GM23338 (cell line): ENCODE measurements at regions not wholly inside any gene's neighbourhood (a gene's known extent, or its start where the extent isn't known, plus 50 kb on each side); places are given as distances from the start of the nearest gene placed in this dataset.
A peak's percentile ranks its signal among the peaks of the same experiment; 100 is the strongest.

ENCODE experiments used
- ATAC-seq: fragments of 200-7000 bp; cut with Tn5 transposase; 3 replicates; pipeline ENCODE4 v1.9.1; 2020
- DNase-seq: peaks from one replicate; pipeline ENCODE4 v3.0.0-alpha.2; 2015; ENCODE audit warnings: low spot score
- H2AFZ ChIP-seq: fragments of 200-600 bp; sonication (generic); 2 replicates; pipeline ENCODE4 v1.8.0; 2016; ENCODE audit warnings: antibody characterized with exemption, mild to moderate bottlenecking, moderate library complexity
- H3F3A ChIP-seq: fragments of 200-600 bp; sonication (generic); replicated peaks from 2 replicates; pipeline ENCODE4 v1.8.0; 2017; ENCODE audit warnings: antibody characterized with exemption, mixed run types, low read depth
- H3K27ac ChIP-seq: fragments of 200-600 bp; sonication (generic); 2 replicates; pipeline ENCODE4 v1.6.1; 2016; ENCODE audit warnings: low read depth
- H3K27me3 ChIP-seq: fragments of 200-600 bp; sonication (generic); 2 replicates; pipeline ENCODE4 v1.8.0; 2016; ENCODE audit warnings: mild to moderate bottlenecking, mixed run types, moderate library complexity; ENCODE audit not compliant: insufficient read depth
- H3K36me3 ChIP-seq: fragments of 200-600 bp; sonication (generic); 2 replicates; pipeline ENCODE4 v1.8.0; 2016; ENCODE audit warnings: mild to moderate bottlenecking; ENCODE audit not compliant: insufficient read depth
- H3K4me1 ChIP-seq: fragments of 200-600 bp; sonication (generic); 2 replicates; pipeline ENCODE4 v1.8.0; 2016; ENCODE audit warnings: mild to moderate bottlenecking, moderate library complexity; ENCODE audit not compliant: insufficient read depth
- H3K4me2 ChIP-seq: fragments of 200-600 bp; sonication (generic); 2 replicates; pipeline ENCODE4 v1.7.1; 2017; ENCODE audit warnings: mixed run types
- H3K4me3 ChIP-seq: fragments of 200-600 bp; sonication (generic); 2 replicates; pipeline ENCODE4 v1.6.1; 2016; ENCODE audit warnings: mixed run types
- H3K79me2 ChIP-seq: fragments of 200-600 bp; sonication (generic); replicated peaks from 2 replicates; pipeline ENCODE4 v1.8.0; 2017; ENCODE audit warnings: mild to moderate bottlenecking; ENCODE audit not compliant: insufficient read depth
- H3K9me2 ChIP-seq: fragments of 200-600 bp; sonication (generic); 2 replicates; pipeline ENCODE4 v1.8.0; 2017; ENCODE audit not compliant: insufficient read depth
- H4K20me1 ChIP-seq: fragments of 200-600 bp; sonication (generic); replicated peaks from 2 replicates; pipeline ENCODE4 v1.8.0; 2017; ENCODE audit warnings: mild to moderate bottlenecking; ENCODE audit not compliant: insufficient read depth
- H3K27ac Mint-ChIP-seq: 2 replicates; pipeline ENCODE4 v1.8.0; 2020; ENCODE audit warnings: inconsistent platforms, mild to moderate bottlenecking, moderate library complexity, mixed read lengths
- H3K27me3 Mint-ChIP-seq: 3 replicates; pipeline ENCODE4 v1.8.0; 2022; ENCODE audit warnings: low read depth, mild to moderate bottlenecking, moderate library complexity, mixed read lengths, inconsistent platforms; ENCODE audit not compliant: insufficient read depth, poor library complexity
- H3K36me3 Mint-ChIP-seq: 3 replicates; pipeline ENCODE4 v1.8.0; 2021; ENCODE audit warnings: low read depth, mild to moderate bottlenecking, inconsistent platforms, moderate library complexity, mixed read lengths
- H3K4me1 Mint-ChIP-seq: 3 replicates; pipeline ENCODE4 v1.8.0; 2020; ENCODE audit warnings: mild to moderate bottlenecking, inconsistent platforms, mixed read lengths
- H3K4me3 Mint-ChIP-seq: 3 replicates; pipeline ENCODE4 v1.8.0; 2021; ENCODE audit warnings: moderate library complexity, mild to moderate bottlenecking, inconsistent platforms, mixed read lengths
- H3K9me3 Mint-ChIP-seq: 3 replicates; pipeline ENCODE4 v1.8.0; 2020; ENCODE audit warnings: moderate library complexity, mild to moderate bottlenecking, inconsistent platforms, mixed read lengths
- CREB1 ChIP-seq: fragments of 250-450 bp; sonication (Bioruptor Pico); IDR thresholded peaks from 2 replicates; pipeline ENCODE4 v1.5.0; 2020; ENCODE audit warnings: low read depth, mild to moderate bottlenecking, moderate library complexity
- EZH2 ChIP-seq: fragments of 200-600 bp; sonication (generic); IDR thresholded peaks from one replicate; pipeline ENCODE4 v1.8.0; 2017; ENCODE audit warnings: antibody characterized with exemption, mild to moderate bottlenecking, low read depth; ENCODE audit not compliant: unreplicated experiment
- EZH2phosphoT487 ChIP-seq: fragments of 200-600 bp; sonication (generic); IDR thresholded peaks from one replicate; pipeline ENCODE4 v1.8.1; 2018; ENCODE audit warnings: antibody characterized with exemption; ENCODE audit not compliant: unreplicated experiment
- JUNB ChIP-seq: IDR thresholded peaks from one replicate; pipeline ENCODE4 v1.6.1; 2016; ENCODE audit warnings: antibody characterized with exemption; ENCODE audit not compliant: unreplicated experiment
- NANOG ChIP-seq: IDR thresholded peaks from 2 replicates; pipeline ENCODE4 v1.6.1; 2016; ENCODE audit warnings: antibody characterized with exemption, borderline replicate concordance
- POLR2AphosphoS5 ChIP-seq: IDR thresholded peaks from 2 replicates; pipeline ENCODE4 v1.6.1; 2016; ENCODE audit warnings: antibody characterized with exemption, low read depth
- STAT1 ChIP-seq: IDR thresholded peaks from one replicate; pipeline ENCODE4 v1.6.1; 2016; ENCODE audit warnings: antibody characterized with exemption; ENCODE audit not compliant: unreplicated experiment
- ZNF114 ChIP-seq: fragments of 250-450 bp; sonication (Bioruptor Pico); IDR thresholded peaks from 2 replicates; pipeline ENCODE4 v1.5.0; 2020; ENCODE audit warnings: mild to moderate bottlenecking, moderate library complexity
- ZNF331 ChIP-seq: fragments of 250-450 bp; sonication (Bioruptor Pico); IDR thresholded peaks from 2 replicates; pipeline ENCODE4 v1.5.0; 2020; ENCODE audit warnings: low read depth, mild to moderate bottlenecking, moderate library complexity
- ZNF462 ChIP-seq: fragments of 250-450 bp; sonication (Bioruptor Pico); IDR thresholded peaks from 2 replicates; pipeline ENCODE4 v1.5.0; 2020; ENCODE audit warnings: mild to moderate bottlenecking, moderate library complexity
- TF ChIP-seq, protein P1 (sequence below): IDR thresholded peaks from 2 replicates; pipeline ENCODE4 v1.6.1; 2016; ENCODE audit warnings: antibody characterized with exemption
- TF ChIP-seq, protein P2 (sequence below), 2 experiments: fragments of 200-600 bp in 1 of 2; sonication (generic) in 1 of 2; conservative IDR thresholded peaks; 2 replicates each; pipeline versions ENCODE4 v1.5.1 to v1.6.1; 2016 to 2017; ENCODE audit warnings: antibody characterized with exemption in 2 of 2, low read depth in 2 of 2, mild to moderate bottlenecking in 2 of 2, moderate library complexity in 1 of 2
- TF ChIP-seq, protein P3 (sequence below): IDR thresholded peaks from one replicate; pipeline ENCODE4 v1.6.1; 2018; ENCODE audit warnings: antibody characterized with exemption; ENCODE audit not compliant: unreplicated experiment

- H2AFZ ChIP-seq = no peak overlapping the region
- Mint-ChIP-seq H3K27me3 (no peaks in the 10 kb centered on the region), H3K9me3 (peaks cover 6% of the 10 kb centered on the region; the same call in 1 of the 3 replicates), H3K36me3 (peaks cover 2% of the 10 kb centered on the region; the same call in 1 of the 3 replicates), H3K4me1 (peaks cover 10% of the 10 kb centered on the region; the same call in 2 of the 3 replicates), H3K27ac (peak overlapping the region; percentile 40), H3K4me3 (no peak overlapping the region)
- H3K4me3 ChIP-seq = no peak overlapping the region
- H3K4me1 ChIP-seq = no peaks in the 10 kb centered on the region
- TF ChIP-seq, protein P1, sequence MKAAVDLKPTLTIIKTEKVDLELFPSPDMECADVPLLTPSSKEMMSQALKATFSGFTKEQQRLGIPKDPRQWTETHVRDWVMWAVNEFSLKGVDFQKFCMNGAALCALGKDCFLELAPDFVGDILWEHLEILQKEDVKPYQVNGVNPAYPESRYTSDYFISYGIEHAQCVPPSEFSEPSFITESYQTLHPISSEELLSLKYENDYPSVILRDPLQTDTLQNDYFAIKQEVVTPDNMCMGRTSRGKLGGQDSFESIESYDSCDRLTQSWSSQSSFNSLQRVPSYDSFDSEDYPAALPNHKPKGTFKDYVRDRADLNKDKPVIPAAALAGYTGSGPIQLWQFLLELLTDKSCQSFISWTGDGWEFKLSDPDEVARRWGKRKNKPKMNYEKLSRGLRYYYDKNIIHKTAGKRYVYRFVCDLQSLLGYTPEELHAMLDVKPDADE = no peak
- TF ChIP-seq JUNB (no peak), ZNF462 (CRISPR knock-in tag) (no peak), ZNF114 (CRISPR knock-in tag) (no peak), ZNF331 (CRISPR knock-in tag) (no peak), NANOG (no peak), EZH2 (no peak), CREB1 (CRISPR knock-in tag) (no peak), STAT1 (no peak), POLR2AphosphoS5 (no peak), EZH2phosphoT487 (no peak)
- TF ChIP-seq, protein P2, sequence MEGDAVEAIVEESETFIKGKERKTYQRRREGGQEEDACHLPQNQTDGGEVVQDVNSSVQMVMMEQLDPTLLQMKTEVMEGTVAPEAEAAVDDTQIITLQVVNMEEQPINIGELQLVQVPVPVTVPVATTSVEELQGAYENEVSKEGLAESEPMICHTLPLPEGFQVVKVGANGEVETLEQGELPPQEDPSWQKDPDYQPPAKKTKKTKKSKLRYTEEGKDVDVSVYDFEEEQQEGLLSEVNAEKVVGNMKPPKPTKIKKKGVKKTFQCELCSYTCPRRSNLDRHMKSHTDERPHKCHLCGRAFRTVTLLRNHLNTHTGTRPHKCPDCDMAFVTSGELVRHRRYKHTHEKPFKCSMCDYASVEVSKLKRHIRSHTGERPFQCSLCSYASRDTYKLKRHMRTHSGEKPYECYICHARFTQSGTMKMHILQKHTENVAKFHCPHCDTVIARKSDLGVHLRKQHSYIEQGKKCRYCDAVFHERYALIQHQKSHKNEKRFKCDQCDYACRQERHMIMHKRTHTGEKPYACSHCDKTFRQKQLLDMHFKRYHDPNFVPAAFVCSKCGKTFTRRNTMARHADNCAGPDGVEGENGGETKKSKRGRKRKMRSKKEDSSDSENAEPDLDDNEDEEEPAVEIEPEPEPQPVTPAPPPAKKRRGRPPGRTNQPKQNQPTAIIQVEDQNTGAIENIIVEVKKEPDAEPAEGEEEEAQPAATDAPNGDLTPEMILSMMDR (conservative IDR thresholded peaks at IDR 0.05; ENCODE audit: low read depth in 2 of 2) = no peak
- TF ChIP-seq, protein P3, sequence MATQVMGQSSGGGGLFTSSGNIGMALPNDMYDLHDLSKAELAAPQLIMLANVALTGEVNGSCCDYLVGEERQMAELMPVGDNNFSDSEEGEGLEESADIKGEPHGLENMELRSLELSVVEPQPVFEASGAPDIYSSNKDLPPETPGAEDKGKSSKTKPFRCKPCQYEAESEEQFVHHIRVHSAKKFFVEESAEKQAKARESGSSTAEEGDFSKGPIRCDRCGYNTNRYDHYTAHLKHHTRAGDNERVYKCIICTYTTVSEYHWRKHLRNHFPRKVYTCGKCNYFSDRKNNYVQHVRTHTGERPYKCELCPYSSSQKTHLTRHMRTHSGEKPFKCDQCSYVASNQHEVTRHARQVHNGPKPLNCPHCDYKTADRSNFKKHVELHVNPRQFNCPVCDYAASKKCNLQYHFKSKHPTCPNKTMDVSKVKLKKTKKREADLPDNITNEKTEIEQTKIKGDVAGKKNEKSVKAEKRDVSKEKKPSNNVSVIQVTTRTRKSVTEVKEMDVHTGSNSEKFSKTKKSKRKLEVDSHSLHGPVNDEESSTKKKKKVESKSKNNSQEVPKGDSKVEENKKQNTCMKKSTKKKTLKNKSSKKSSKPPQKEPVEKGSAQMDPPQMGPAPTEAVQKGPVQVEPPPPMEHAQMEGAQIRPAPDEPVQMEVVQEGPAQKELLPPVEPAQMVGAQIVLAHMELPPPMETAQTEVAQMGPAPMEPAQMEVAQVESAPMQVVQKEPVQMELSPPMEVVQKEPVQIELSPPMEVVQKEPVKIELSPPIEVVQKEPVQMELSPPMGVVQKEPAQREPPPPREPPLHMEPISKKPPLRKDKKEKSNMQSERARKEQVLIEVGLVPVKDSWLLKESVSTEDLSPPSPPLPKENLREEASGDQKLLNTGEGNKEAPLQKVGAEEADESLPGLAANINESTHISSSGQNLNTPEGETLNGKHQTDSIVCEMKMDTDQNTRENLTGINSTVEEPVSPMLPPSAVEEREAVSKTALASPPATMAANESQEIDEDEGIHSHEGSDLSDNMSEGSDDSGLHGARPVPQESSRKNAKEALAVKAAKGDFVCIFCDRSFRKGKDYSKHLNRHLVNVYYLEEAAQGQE = no peak
- H4K20me1 ChIP-seq = no peaks in the 10 kb centered on the region
- H3K27me3 ChIP-seq = no peaks in the 10 kb centered on the region
- no peaks in the 10 kb centered on the region for H3K9me2 ChIP-seq
- no peak overlapping the region for H3K4me2 ChIP-seq
- no peak overlapping the region for H3K27ac ChIP-seq
- no peaks in the 10 kb centered on the region for H3F3A ChIP-seq
- H3K36me3 ChIP-seq = no peaks in the 10 kb centered on the region
- ATAC-seq = no peak
- H3K79me2 ChIP-seq = no peaks in the 10 kb centered on the region
- DNase-seq = peak; percentile 5
These were observed 342.7 kb upstream of the RIOK2 start for GRCh38 chr5:97525780-97526179.
